NB4 (cell line): ENCODE measurements at regions not wholly inside any gene's neighbourhood (a gene's known extent, or its start where the extent isn't known, plus 50 kb on each side); places are given as distances from the start of the nearest gene placed in this dataset.

Experiments
- MYC ChIP-seq: IDR thresholded peaks from 2 replicates; pipeline ENCODE4 v1.6.1; 2011; ENCODE audit warnings: low read depth, low read length
- TF ChIP-seq, protein P1 (sequence below): IDR thresholded peaks from one replicate; pipeline ENCODE4 v1.5.1; 2012; ENCODE audit warnings: low read depth, low read length

DNA sequence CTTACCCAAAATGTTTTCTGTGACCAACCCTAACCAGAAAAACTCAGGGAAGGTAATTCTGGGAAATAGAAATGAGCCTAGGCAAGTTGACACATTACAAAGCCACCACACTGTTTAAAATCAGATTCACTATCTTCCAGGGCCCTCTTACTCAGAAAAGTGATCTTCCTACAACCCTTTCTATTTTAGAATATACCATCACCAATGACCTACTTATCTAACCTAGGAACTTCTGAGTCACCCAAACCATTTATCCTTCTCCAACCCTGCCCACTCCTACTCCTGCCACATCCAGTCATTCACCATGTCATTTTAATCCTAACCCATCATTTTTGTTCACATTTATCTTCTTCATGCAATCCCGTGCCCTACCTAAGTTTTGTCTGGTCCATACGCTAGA is 89.9 kb downstream of the FTHL17 start:
- TF ChIP-seq, protein P1, sequence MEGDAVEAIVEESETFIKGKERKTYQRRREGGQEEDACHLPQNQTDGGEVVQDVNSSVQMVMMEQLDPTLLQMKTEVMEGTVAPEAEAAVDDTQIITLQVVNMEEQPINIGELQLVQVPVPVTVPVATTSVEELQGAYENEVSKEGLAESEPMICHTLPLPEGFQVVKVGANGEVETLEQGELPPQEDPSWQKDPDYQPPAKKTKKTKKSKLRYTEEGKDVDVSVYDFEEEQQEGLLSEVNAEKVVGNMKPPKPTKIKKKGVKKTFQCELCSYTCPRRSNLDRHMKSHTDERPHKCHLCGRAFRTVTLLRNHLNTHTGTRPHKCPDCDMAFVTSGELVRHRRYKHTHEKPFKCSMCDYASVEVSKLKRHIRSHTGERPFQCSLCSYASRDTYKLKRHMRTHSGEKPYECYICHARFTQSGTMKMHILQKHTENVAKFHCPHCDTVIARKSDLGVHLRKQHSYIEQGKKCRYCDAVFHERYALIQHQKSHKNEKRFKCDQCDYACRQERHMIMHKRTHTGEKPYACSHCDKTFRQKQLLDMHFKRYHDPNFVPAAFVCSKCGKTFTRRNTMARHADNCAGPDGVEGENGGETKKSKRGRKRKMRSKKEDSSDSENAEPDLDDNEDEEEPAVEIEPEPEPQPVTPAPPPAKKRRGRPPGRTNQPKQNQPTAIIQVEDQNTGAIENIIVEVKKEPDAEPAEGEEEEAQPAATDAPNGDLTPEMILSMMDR = no peak
- no peak for TF ChIP-seq MYC
